GM19468 (cell line): ENCODE measurements at regions not wholly inside any gene's neighbourhood (a gene's known extent, or its start where the extent isn't known, plus 50 kb on each side); places are given as distances from the start of the nearest gene placed in this dataset.

Experiments used
- ATAC-seq: cut with Tn5 transposase; IDR thresholded peaks from one replicate; pipeline ENCODE4 v1.9.1; 2021; ENCODE audit warnings: mild to moderate bottlenecking, moderate library complexity, moderate number of reproducible peaks; ENCODE audit not compliant: unreplicated experiment; ENCODE audit errors: extremely low read depth

GRCh38 chr4:14924812-14925344, 77.4 kb upstream of the CPEB2 start:
- ATAC-seq = no peak

- ATAC-seq = no peak
These were observed 76.8 kb upstream of the CPEB2 start for GRCh38 chr4:14925471-14925870.

- no peak for ATAC-seq
These were observed 75.9 kb upstream of the CPEB2 start for GRCh38 chr4:14926368-14926767.

GRCh38 chr4:14928035-14928434, 74.2 kb upstream of the CPEB2 start:
- ATAC-seq = no peak

- no peak for ATAC-seq
These were observed 72.6 kb upstream of the CPEB2 start for GRCh38 chr4:14929669-14930068.

GRCh38 chr4:14934704-14935390, 67.4 kb upstream of the CPEB2 start:
- ATAC-seq = no peak

- ATAC-seq = no peak
These were observed 58.5 kb upstream of the CPEB2 start for GRCh38 chr4:14943749-14944148.

GRCh38 chr4:14952352-14952751, 49.9 kb upstream of the CPEB2 start:
- no peak for ATAC-seq
